HG03342 (cell line): ENCODE measurements at regions not wholly inside any gene's neighbourhood (a gene's known extent, or its start where the extent isn't known, plus 50 kb on each side); places are given as distances from the start of the nearest gene placed in this dataset.

Source experiments
- ATAC-seq: cut with Tn5 transposase; IDR thresholded peaks from one replicate; pipeline ENCODE4 v1.9.1; 2021; ENCODE audit warnings: mild to moderate bottlenecking, moderate library complexity; ENCODE audit not compliant: unreplicated experiment

- ATAC-seq, result no peak
Observed at GRCh38 chr9:97747201-97747965, 50.2 kb upstream of the XPA start.

GRCh38 chr9:97748525-97748924 is 51.4 kb upstream of the XPA start:
- no peak for ATAC-seq

GRCh38 chr9:97749928-97750327 is 52.8 kb upstream of the XPA start:
- ATAC-seq, result no peak

GRCh38 chr9:97751531-97751930 is 54.4 kb upstream of the XPA start:
- ATAC-seq, result no peak

GRCh38 chr9:97752274-97752673 is 55.1 kb upstream of the XPA start:
- ATAC-seq, result no peak

GRCh38 chr9:97753364-97753763 is 56.2 kb upstream of the XPA start:
- ATAC-seq, result no peak

GRCh38 chr9:97753975-97754374 is 56.8 kb upstream of the XPA start:
- no peak for ATAC-seq

- ATAC-seq, result no peak
Observed at GRCh38 chr9:97755618-97756267, 58.6 kb upstream of the XPA start.

- ATAC-seq, result no peak
Observed at GRCh38 chr9:97756991-97757390, 59.9 kb upstream of the XPA start.

GRCh38 chr9:97758334-97758916 is 61.3 kb upstream of the XPA start:
- ATAC-seq, result no peak

- no peak for ATAC-seq
Observed at GRCh38 chr9:97759581-97760288, 62.6 kb upstream of the XPA start.

- ATAC-seq, result no peak
Observed at GRCh38 chr9:97761056-97761598, 64.0 kb upstream of the XPA start.

- no peak for ATAC-seq
Observed at GRCh38 chr9:97761879-97762278, 64.7 kb upstream of the XPA start.

- no peak for ATAC-seq
Observed at GRCh38 chr9:97763874-97764273, 66.7 kb upstream of the XPA start.

GRCh38 chr9:97766092-97766491 is 69.0 kb upstream of the XPA start:
- ATAC-seq, result no peak

- no peak for ATAC-seq
Observed at GRCh38 chr9:97766610-97767009, 69.5 kb upstream of the XPA start.

- no peak for ATAC-seq
Observed at GRCh38 chr9:97767891-97768290, 70.8 kb upstream of the XPA start.

- no peak for ATAC-seq
Observed at GRCh38 chr9:97768746-97769145, 71.6 kb upstream of the XPA start.

GRCh38 chr9:97769208-97769607 is 72.1 kb upstream of the XPA start:
- no peak for ATAC-seq

GRCh38 chr9:97770808-97771372 is 73.8 kb upstream of the XPA start:
- no peak for ATAC-seq

GRCh38 chr9:97771641-97772040 is 74.5 kb upstream of the XPA start:
- no peak for ATAC-seq
